ENCODE measurements at regions not wholly inside any gene's neighbourhood (a gene's known extent, or its start where the extent isn't known, plus 50 kb on each side); places are given as distances from the start of the nearest gene placed in this dataset.

GRCh38 chr6:16961577-16961976 is 140.3 kb upstream of the STMND1 start:
- intact Hi-C loops (cut with DNase I; ENCODE audit: low total_unique reads): no loop called here
- H3K27me3 ChIP-seq (replicated peaks in 1 of 7): peaks cover 0 to 20% (median 0%) of the 10 kb centered on the region in 7 donors
- 67 to 84% (median 73%) methylated on average over 1 of the region's 1 CpG for WGBS, 5 donors

GRCh38 chr6:16959789-16960188 is 142.1 kb upstream of the STMND1 start:
- TF ChIP-seq POLR2A (IDR thresholded peaks at IDR 0.05) (no peak), POLR2AphosphoS5 (IDR thresholded peaks at IDR 0.05) (no peak)
- TF ChIP-seq, protein P1, sequence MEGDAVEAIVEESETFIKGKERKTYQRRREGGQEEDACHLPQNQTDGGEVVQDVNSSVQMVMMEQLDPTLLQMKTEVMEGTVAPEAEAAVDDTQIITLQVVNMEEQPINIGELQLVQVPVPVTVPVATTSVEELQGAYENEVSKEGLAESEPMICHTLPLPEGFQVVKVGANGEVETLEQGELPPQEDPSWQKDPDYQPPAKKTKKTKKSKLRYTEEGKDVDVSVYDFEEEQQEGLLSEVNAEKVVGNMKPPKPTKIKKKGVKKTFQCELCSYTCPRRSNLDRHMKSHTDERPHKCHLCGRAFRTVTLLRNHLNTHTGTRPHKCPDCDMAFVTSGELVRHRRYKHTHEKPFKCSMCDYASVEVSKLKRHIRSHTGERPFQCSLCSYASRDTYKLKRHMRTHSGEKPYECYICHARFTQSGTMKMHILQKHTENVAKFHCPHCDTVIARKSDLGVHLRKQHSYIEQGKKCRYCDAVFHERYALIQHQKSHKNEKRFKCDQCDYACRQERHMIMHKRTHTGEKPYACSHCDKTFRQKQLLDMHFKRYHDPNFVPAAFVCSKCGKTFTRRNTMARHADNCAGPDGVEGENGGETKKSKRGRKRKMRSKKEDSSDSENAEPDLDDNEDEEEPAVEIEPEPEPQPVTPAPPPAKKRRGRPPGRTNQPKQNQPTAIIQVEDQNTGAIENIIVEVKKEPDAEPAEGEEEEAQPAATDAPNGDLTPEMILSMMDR (IDR thresholded peaks at IDR 0.05 in 8 of 11, conservative IDR thresholded peaks at IDR 0.05 in 3 of 11): no peak
- WGBS, 5 donors: 37 to 73% (median 52%) methylated on average over 1 of the region's 1 CpG
- Histone ChIP-seq H3K27me3 (replicated peaks in 1 of 7) (peaks cover 0 to 9% (median 0%) of the 10 kb centered on the region in 7 donors), H3K36me3 (no peaks in the 10 kb centered on the region), H3K27ac (no peak overlapping the region), H3K4me3 (no peak overlapping the region), H3K4me1 (peaks cover 0 to 4% (median 2%) of the 10 kb centered on the region in 6 donors), H3K9me3 (no peaks in the 10 kb centered on the region)
- no peak for DNase-seq
- intact Hi-C loops (cut with DNase I; ENCODE audit: low total_unique reads): no loop called here

More at GRCh38 chr6:16961577-16961976, 140.3 kb upstream of the STMND1 start:
- Histone ChIP-seq H3K4me1 (peaks cover 0 to 8% (median 4%) of the 10 kb centered on the region in 6 donors), H3K9me3 (no peaks in the 10 kb centered on the region), H3K27ac (no peak overlapping the region), H3K36me3 (no peaks in the 10 kb centered on the region), H3K4me3 (no peak overlapping the region)
- TF ChIP-seq, protein P1 (IDR thresholded peaks at IDR 0.05 in 8 of 11, conservative IDR thresholded peaks at IDR 0.05 in 3 of 11): no peak
- TF ChIP-seq POLR2AphosphoS5 (IDR thresholded peaks at IDR 0.05) (no peak), POLR2A (IDR thresholded peaks at IDR 0.05) (no peak)
- no peak for DNase-seq

GRCh38 chr6:16956361-16956760 is 145.5 kb upstream of the STMND1 start:
- 57 to 71% (median 63%) methylated on average over 2 of the region's 2 CpGs for WGBS, 5 donors
- Histone ChIP-seq H3K27me3 (replicated peaks in 1 of 7) (no peaks in the 10 kb centered on the region), H3K4me3 (no peak overlapping the region), H3K36me3 (no peaks in the 10 kb centered on the region), H3K27ac (no peak overlapping the region), H3K9me3 (no peaks in the 10 kb centered on the region), H3K4me1 (no peaks in the 10 kb centered on the region)
- TF ChIP-seq, protein P1 (IDR thresholded peaks at IDR 0.05 in 8 of 11, conservative IDR thresholded peaks at IDR 0.05 in 3 of 11): no peak
- no peak for TF ChIP-seq POLR2AphosphoS5 (IDR thresholded peaks at IDR 0.05)
- no peak for TF ChIP-seq POLR2A (IDR thresholded peaks at IDR 0.05)
- no peak for DNase-seq
- intact Hi-C loops (cut with DNase I; ENCODE audit: low total_unique reads): no loop called here

DNA sequence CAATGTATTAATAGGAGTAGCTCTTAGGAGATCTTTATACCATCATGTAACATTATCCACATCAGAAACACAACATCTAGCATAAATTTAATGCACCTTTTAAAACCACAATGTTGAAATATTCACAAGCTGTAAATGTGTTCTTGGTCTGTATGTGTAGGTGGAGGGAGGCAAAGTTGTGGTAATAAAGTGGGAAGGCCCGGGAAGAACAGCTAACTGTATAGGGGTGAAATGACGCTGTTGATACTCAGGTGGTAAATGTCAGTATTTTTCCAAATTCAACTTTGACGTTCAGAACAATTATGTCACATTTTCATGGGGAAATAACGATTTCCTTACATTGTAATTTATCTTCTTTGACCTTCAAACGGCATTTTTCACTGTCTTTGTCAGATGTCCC is 146.0 kb upstream of the STMND1 start:
- TF ChIP-seq, protein P1 (IDR thresholded peaks at IDR 0.05 in 8 of 11, conservative IDR thresholded peaks at IDR 0.05 in 3 of 11): no peak
- no peak for TF ChIP-seq POLR2A (IDR thresholded peaks at IDR 0.05)
- no peak for TF ChIP-seq POLR2AphosphoS5 (IDR thresholded peaks at IDR 0.05)
- no peak for DNase-seq
- no peaks in the 10 kb centered on the region for H3K4me1 ChIP-seq
- no peaks in the 10 kb centered on the region for H3K36me3 ChIP-seq
- H3K27ac ChIP-seq: no peak overlapping the region
- H3K9me3 ChIP-seq: no peaks in the 10 kb centered on the region
- 51 to 61% (median 60%) methylated on average over 5 of the region's 5 CpGs for WGBS, 5 donors
- H3K27me3 ChIP-seq (replicated peaks in 1 of 7): no peaks in the 10 kb centered on the region
- intact Hi-C loops (cut with DNase I; ENCODE audit: low total_unique reads): no loop called here
- H3K4me3 ChIP-seq: no peak overlapping the region
